Type B pancreatic cell (in vitro differentiated cells): ENCODE measurements at regions not wholly inside any gene's neighbourhood (a gene's known extent, or its start where the extent isn't known, plus 50 kb on each side); places are given as distances from the start of the nearest gene placed in this dataset.

Source experiments
- DNase-seq: peaks from one replicate; pipeline ENCODE4 v3.0.0; 2021; ENCODE audit warnings: mixed read lengths; ENCODE audit not compliant: unreplicated experiment; ENCODE audit errors: extremely low spot score
- H3K27ac Mint-ChIP-seq: 2 replicates; pipeline ENCODE4 v1.8.0; 2021; ENCODE audit warnings: mild to moderate bottlenecking, mixed read lengths
- H3K27me3 Mint-ChIP-seq: 2 replicates; pipeline ENCODE4 v1.8.0; 2021; ENCODE audit warnings: mixed read lengths
- H3K36me3 Mint-ChIP-seq: 2 replicates; pipeline ENCODE4 v1.8.0; 2021; ENCODE audit warnings: mixed read lengths
- H3K4me1 Mint-ChIP-seq: one replicate; pipeline ENCODE4 v1.8.0; 2021; ENCODE audit warnings: mixed read lengths; ENCODE audit not compliant: unreplicated experiment
- H3K4me3 Mint-ChIP-seq: 2 replicates; pipeline ENCODE4 v1.8.0; 2021; ENCODE audit warnings: mild to moderate bottlenecking, mixed read lengths
- H3K9me3 Mint-ChIP-seq: 2 replicates; pipeline ENCODE4 v1.8.0; 2021; ENCODE audit warnings: mixed read lengths
- CTCF ChIP-seq: fragments of 200-600 bp; sonication (generic); conservative IDR thresholded peaks from 2 replicates; pipeline ENCODE4 v1.5.0; 2021; ENCODE audit warnings: antibody characterized with exemption, mild to moderate bottlenecking

- Mint-ChIP-seq H3K27ac (no peak overlapping the region), H3K36me3 (no peaks in the 10 kb centered on the region), H3K4me3 (no peak overlapping the region), H3K4me1 (peaks cover 33% of the 10 kb centered on the region), H3K27me3 (no peaks in the 10 kb centered on the region), H3K9me3 (no peaks in the 10 kb centered on the region)
- DNase-seq: no peak
- TF ChIP-seq CTCF: no peak
These were observed 646.1 kb downstream of the IRS1 start for GRCh38 chr2:226153553-226153952.

- Mint-ChIP-seq H3K4me1 (peaks cover 27% of the 10 kb centered on the region), H3K9me3 (no peaks in the 10 kb centered on the region), H3K27ac (no peak overlapping the region), H3K36me3 (no peaks in the 10 kb centered on the region), H3K4me3 (no peak overlapping the region), H3K27me3 (no peaks in the 10 kb centered on the region)
- no peak for TF ChIP-seq CTCF
- no peak for DNase-seq
These were observed 648.5 kb downstream of the IRS1 start for GRCh38 chr2:226151157-226151556.

- no peaks in the 10 kb centered on the region for H3K9me3 Mint-ChIP-seq
- H3K4me1 Mint-ChIP-seq: no peaks in the 10 kb centered on the region
- no peaks in the 10 kb centered on the region for H3K36me3 Mint-ChIP-seq
- H3K4me3 Mint-ChIP-seq: no peak overlapping the region
- no peak overlapping the region for H3K27ac Mint-ChIP-seq
- no peaks in the 10 kb centered on the region for H3K27me3 Mint-ChIP-seq
- no peak for TF ChIP-seq CTCF
- no peak for DNase-seq
These were observed 656.5 kb downstream of the IRS1 start for GRCh38 chr2:226143091-226143490.

- no peaks in the 10 kb centered on the region for H3K36me3 Mint-ChIP-seq
- no peaks in the 10 kb centered on the region for H3K9me3 Mint-ChIP-seq
- H3K4me3 Mint-ChIP-seq: no peak overlapping the region
- DNase-seq: no peak
- no peaks in the 10 kb centered on the region for H3K27me3 Mint-ChIP-seq
- H3K4me1 Mint-ChIP-seq: peaks cover under 1% of the 10 kb centered on the region
- no peak for TF ChIP-seq CTCF
- no peak overlapping the region for H3K27ac Mint-ChIP-seq
These were observed 657.2 kb downstream of the IRS1 start for GRCh38 chr2:226142463-226142862.

- Mint-ChIP-seq H3K36me3 (no peaks in the 10 kb centered on the region), H3K4me1 (peaks cover 9% of the 10 kb centered on the region), H3K9me3 (no peaks in the 10 kb centered on the region), H3K4me3 (no peak overlapping the region), H3K27ac (no peak overlapping the region), H3K27me3 (no peaks in the 10 kb centered on the region)
- DNase-seq: no peak
- TF ChIP-seq CTCF: no peak
These were observed 659.0 kb downstream of the IRS1 start for GRCh38 chr2:226140594-226140993.

GRCh38 chr2:226139759-226140158 is 659.9 kb downstream of the IRS1 start:
- Mint-ChIP-seq H3K4me3 (no peak overlapping the region), H3K27me3 (no peaks in the 10 kb centered on the region), H3K36me3 (no peaks in the 10 kb centered on the region), H3K9me3 (no peaks in the 10 kb centered on the region), H3K27ac (no peak overlapping the region), H3K4me1 (peaks cover 14% of the 10 kb centered on the region)
- no peak for TF ChIP-seq CTCF
- DNase-seq: no peak
